ENCODE measurements at regions not wholly inside any gene's neighbourhood (a gene's known extent, or its start where the extent isn't known, plus 50 kb on each side); places are given as distances from the start of the nearest gene placed in this dataset.

DNA sequence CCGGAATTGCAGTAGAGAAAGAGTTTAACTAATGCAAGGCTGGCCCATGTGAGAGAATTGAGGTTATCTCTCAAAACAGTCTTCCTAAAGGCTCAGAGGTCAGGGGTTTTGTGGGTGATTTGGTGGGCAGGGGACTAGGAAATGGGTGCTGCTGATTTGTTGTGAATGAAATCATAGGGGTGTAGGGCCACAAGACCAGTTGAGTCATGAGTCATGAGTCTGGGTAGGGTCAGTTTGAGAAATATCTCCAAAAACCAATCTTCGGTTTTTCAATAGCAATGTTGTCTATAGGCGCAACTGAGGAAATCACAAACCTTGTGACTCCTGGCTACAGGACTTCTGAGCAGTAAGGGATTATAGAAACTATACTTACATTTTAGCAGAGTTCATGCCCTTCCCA is 460.0 kb upstream of the NRP1 start:
- TF ChIP-seq, protein P1, sequence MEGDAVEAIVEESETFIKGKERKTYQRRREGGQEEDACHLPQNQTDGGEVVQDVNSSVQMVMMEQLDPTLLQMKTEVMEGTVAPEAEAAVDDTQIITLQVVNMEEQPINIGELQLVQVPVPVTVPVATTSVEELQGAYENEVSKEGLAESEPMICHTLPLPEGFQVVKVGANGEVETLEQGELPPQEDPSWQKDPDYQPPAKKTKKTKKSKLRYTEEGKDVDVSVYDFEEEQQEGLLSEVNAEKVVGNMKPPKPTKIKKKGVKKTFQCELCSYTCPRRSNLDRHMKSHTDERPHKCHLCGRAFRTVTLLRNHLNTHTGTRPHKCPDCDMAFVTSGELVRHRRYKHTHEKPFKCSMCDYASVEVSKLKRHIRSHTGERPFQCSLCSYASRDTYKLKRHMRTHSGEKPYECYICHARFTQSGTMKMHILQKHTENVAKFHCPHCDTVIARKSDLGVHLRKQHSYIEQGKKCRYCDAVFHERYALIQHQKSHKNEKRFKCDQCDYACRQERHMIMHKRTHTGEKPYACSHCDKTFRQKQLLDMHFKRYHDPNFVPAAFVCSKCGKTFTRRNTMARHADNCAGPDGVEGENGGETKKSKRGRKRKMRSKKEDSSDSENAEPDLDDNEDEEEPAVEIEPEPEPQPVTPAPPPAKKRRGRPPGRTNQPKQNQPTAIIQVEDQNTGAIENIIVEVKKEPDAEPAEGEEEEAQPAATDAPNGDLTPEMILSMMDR (conservative IDR thresholded peaks at IDR 0.05; ENCODE audit: low read length): no peak
- no peak for TF ChIP-seq EZH2phosphoT487 (IDR thresholded peaks at IDR 0.05; ENCODE audit: borderline replicate concordance)
